ENCODE measurements at regions not wholly inside any gene's neighbourhood (a gene's known extent, or its start where the extent isn't known, plus 50 kb on each side); places are given as distances from the start of the nearest gene placed in this dataset.

DNA sequence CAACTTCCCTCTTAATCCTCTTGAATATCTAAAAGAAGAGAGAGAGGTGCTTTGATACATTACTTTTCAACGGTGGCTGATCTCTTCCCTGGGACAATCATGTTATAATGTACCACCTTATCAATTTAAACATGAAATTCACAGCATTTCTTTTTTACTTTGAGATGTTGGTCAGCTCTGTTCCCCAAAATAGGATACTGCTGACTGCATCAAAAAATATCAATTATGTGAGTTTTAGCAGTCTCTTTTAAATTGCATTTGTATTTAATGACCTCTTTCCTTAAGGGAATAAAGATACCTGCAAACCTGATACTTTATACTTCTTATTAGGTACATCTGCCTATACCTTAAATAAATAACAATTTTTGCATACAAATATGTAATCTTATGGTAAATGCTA is 58.4 kb upstream of the MARCHF11 start:
- no peak overlapping the region for H3K4me3 ChIP-seq (ENCODE audit: low read depth, low read length)
- no peak for DNase-seq (ENCODE audit: low read depth)
- TF ChIP-seq CTCF (conservative IDR thresholded peaks at IDR 0.05; ENCODE audit: low read depth, low read length) = no peak

DNA sequence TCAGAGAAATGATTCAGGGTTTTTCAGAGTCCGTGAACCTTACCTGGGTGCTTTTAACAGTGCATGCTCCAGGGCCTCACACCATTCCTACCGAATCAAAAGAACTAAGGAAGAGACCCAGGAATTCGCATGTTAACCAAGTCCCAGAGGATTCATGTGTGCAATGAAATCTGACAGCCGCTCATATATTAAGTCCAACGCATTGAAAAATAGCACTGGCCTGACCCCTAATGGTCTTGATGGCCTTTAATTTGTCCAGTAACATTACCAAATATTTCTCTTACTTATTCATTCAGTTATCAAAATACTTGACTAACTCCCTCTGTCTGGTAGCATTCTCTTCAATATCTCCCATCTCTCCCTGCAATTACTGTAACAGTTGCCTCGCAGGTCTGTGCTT is 55.0 kb upstream of the MARCHF11 start:
- H3K4me3 ChIP-seq (ENCODE audit: low read depth, low read length) = no peak overlapping the region
- no peak for DNase-seq (ENCODE audit: low read depth)
- TF ChIP-seq CTCF (conservative IDR thresholded peaks at IDR 0.05; ENCODE audit: low read depth, low read length) = no peak

GRCh38 chr5:16233730-16234129 is 54.1 kb upstream of the MARCHF11 start:
- no peak for DNase-seq (ENCODE audit: low read depth)
- no peak overlapping the region for H3K4me3 ChIP-seq (ENCODE audit: low read depth, low read length)
- no peak for TF ChIP-seq CTCF (conservative IDR thresholded peaks at IDR 0.05; ENCODE audit: low read depth, low read length)

- no peak for TF ChIP-seq CTCF (conservative IDR thresholded peaks at IDR 0.05; ENCODE audit: low read depth, low read length)
- H3K4me3 ChIP-seq (ENCODE audit: low read depth, low read length) = no peak overlapping the region
- no peak for DNase-seq (ENCODE audit: low read depth)
Observed at GRCh38 chr5:16229357-16229940, 49.9 kb upstream of the MARCHF11 start.

All from choroid plexus epithelial cell (primary cell).